ENCODE measurements at regions not wholly inside any gene's neighbourhood (a gene's known extent, or its start where the extent isn't known, plus 50 kb on each side); places are given as distances from the start of the nearest gene placed in this dataset.
"Not testable (repeated sequence)": the region's sequence is repeated elsewhere in the genome, so short reads cannot be mapped to it uniquely, and the experiment has no call there.

DNA sequence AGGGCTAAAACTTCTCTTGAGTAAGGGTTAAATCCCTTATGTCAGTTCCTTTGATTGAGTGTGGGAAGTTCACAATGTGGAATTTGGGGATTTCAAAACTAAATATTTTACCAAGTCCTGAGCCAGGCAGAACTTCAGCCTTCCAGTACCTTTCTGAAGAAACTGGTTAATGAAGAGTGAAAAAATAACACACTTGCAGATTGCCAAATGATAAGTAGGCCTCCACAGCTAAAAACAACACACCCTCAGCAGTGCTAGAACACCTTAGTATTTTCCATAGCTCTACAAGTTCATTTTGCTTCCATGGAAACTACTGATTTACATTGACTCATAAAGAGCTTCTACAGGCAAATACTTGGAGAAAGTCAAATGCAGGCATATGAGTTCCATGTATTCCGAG is 326.8 kb downstream of the ZNF674 start:
- no peak for DNase-seq

GRCh38 chrX:46216406-46216805 is 328.8 kb downstream of the ZNF674 start:
- DNase-seq, result no peak

DNA sequence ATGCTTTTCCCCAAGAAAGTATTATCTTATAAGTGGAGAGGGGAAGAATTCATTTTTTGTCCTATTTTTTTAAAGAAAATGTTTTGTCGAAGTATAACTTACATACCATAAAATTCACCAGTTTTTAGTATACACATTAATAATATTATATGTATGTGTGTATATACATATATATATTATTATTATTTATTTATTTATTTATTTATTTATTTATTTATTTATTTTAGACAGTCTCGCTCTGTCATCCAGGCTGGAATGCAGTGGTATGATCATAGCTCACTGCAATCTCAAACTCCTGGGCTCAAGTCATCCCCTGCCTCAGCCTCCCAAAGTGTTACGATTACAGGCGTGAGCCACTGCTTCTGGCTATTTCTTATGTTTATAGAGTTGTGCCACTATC is 334.1 kb downstream of the ZNF674 start:
- no peak for DNase-seq

DNA sequence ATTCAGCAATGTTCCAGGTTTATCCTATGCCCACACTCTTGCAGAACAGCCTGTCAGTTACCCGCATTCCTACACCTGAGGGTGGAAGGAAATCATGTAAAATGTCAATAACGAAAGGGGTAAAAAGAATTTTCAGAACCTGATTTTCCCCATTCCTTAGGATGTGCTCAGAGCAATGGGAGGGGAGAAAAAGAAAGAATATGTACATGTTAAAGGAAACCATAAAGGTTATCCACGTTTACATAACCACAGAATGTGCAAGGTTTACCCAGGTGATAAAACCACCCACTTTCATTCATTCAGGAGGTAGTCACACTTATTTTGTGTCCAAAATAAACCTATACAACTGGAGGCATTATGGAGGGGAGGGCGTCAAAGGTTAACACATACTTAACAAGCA is 335.5 kb downstream of the ZNF674 start:
- no peak for DNase-seq

DNA sequence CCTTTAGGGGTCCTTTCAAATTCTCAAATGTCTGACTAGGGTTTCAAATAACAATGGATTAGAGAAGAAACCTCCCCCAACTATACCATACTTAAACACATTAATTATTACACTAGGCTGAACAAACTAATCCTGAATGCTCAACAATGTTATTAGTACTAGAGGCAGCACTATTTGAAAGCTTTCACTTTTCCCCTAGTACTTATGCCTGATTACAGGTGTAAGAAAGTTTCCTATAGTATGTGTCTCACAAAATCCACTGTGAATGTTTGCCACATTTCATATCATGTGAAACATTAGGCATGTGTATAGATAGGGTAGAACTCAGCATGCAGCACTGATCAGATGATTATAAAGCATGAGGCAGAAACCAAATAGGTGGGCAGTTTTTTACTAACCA is 336.2 kb downstream of the ZNF674 start:
- DNase-seq, result no peak

DNA sequence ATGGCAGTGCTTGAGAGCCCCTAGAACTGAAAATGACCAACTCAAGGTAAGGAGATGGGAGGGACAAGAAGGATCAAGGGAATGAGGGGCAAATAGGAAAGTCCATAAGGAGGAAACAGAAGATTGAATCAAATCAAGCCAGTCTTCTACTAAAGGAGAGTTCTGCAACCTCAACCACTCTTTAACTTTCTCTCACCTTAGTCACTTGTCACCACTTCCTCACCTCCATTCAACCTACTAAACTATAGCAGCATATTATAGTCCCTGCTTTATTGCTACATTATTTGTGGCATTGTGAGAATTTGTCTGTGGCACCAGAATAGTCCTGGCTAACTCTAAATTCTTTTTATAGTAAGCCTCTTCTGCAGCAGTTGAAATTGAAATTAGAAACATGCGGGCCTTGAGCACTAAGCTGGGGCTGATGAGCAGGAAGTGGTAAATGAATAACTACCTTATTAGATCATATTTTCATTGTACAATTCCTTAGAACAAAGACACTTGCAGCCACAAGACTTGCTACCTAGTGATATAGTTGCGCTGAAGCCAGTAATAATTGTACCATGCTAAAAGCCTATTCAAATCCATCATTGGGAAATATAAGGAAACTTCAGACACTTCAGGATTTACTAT is 336.9 kb downstream of the ZNF674 start:
- no peak for DNase-seq

DNA sequence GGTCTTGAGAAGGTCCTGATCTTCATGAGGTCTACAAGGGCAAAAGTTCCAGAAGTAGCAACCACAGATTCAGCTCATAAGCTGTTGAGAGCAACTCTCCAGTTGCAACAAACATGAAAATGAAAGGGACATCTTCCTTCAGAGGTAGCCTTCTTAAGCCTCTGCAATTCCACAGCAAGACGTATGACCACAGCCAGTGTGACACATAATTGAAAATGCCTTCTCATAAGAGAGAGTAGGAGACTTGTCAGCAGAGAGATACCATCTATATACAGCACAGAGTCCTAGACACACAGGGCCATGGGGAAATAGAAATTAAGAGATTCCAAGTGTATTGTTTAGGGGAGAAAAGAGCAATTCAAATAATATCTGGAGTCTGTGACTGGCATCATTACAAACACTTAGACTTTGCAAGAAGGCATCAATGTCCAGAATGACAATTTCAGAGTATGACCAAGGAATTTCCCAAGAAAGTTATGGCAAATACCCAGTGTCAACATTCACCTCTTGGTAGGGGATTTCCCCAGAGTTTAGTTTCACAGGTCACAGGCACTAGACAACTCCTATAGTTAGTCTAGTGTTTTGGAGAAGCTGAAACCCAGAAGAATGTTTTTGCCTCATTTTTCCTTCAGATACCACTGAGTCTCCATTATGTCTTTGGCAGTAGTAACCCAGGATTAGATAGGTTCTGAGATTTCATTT is 340.3 kb downstream of the ZNF674 start:
- DNase-seq, result no peak

- DNase-seq, result no peak
These were observed 342.3 kb downstream of the ZNF674 start for GRCh38 chrX:46202733-46203514.

- no peak for DNase-seq
These were observed 344.8 kb downstream of the ZNF674 start for GRCh38 chrX:46200413-46200812.

DNA sequence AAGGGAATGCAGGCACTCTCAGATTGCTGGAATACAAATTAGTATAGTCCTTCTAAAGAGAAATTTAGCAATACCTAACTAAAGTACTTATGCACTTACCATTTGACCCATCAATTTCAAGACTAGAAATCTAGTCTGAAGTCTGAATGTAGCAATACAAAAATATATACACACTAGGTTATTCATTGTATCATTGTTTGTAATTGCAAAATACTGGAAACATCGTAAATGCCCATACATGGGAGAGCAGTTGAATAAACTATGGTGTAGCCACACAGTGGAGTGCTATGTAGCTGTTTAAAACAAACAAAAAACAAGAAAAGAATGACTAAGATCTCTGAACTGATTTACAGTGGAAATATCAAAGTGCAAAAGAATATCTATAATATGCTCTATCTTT is 346.4 kb downstream of the ZNF674 start:
- DNase-seq, result no peak

- not testable (repeated sequence) for DNase-seq
These were observed 358.5 kb downstream of the ZNF674 start for GRCh38 chrX:46186811-46187106.

DNA sequence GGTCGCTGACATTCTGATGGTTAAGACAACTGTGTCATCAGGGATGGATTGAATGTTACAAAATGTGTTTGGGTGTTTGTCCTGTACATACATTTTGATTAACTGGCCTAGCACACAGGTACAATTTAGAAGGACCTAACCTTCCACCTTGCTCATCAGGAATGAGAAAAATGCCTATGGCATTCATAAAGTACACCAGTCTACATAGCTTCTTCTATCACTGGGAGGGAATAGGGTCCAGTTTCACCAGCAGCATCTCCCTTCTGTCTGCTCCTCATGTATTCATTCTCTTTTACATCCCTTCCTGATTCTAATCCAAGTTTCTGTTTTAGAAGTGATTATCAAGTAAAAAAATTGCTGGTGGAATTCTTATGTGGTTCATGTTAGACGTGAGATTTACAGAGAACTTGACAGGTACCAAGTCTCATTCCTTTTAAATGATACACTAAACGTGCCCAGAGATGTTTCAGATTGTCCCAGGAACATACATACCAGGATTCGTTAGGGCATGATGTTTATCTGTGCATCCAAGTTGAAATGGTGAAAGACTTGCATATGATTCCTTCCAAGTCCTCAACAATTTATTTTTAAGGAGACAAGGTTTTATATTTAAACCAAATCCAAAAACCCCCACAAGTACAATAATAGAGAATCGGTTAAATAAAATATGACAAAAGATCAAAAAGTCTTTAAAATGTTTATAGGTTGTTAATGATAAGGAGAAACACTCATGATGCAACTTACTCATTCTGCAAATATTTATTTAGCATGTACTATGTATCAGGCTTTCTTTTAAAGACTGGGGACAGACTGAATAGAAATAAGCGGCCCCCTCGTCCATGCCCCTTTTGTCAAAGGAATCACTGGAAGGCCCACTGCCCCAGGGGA is 359.1 kb downstream of the ZNF674 start:
- no peak for DNase-seq

DNA sequence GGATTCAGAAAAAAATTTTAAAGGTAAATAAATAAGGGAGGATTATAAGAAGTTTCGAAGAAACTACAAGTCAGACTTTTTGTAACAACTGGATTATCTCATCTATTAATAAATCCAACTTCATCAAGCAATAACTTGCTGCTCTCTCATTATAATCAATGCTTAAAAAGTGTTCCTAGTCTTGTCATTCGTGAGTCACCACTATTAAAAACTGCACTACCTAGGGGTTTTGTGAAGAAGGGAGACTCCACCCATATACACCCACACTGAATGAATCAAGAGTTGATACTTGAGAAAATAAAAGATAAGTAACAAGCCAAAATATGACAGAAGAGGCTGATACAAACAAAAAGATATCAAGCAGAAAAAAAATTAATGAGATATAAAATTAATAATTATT is 360.5 kb downstream of the ZNF674 start:
- DNase-seq, result no peak

- DNase-seq, result peak; percentile 56
These were observed 364.9 kb downstream of the ZNF674 start for GRCh38 chrX:46180258-46180687.

DNA sequence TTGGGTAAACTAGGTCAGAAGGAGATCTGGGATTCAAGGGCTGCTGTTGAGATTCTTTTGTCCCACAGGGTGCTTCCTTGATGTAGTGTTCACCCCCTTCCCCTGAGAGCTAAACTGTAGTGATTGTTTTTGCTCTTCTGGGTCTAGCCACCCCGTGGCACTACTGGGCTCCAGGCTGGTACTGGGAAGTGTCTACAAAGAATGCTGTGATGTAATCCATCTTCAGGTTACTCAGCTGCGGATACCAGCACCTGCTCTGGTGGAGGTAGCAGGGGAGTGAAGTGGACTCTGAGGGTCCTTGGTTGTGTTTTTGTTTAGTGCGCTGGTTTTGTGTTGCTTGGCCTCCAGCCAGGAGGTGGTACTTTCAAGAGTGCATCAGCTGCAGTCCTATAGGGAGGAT is 365.5 kb downstream of the ZNF674 start:
- DNase-seq, result no peak

DNA sequence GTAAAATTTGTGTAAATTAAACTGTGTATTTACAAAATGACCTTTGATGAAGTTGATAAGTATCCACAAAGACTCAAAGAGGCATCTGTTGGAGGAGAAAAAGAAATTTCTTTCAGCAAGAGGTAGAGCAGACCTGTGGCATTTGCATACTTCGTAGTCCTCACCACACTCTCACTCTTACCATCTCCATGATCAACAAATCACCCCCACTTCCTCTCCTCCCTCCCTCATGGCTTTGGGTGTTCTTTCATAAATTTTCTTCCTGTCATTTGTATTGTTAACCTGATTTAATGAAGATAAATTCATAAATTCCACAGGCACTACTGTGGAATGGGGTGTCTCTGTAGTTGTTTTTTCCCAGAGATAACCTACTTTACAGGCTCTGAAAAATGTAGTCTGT is 366.5 kb downstream of the ZNF674 start:
- peak; percentile 0 for DNase-seq

GRCh38 chrX:46173159-46173558 is 372.1 kb downstream of the ZNF674 start:
- no peak for DNase-seq

- not testable (repeated sequence) for DNase-seq
These were observed 373.8 kb downstream of the ZNF674 start for GRCh38 chrX:46171457-46171856.

GRCh38 chrX:46169808-46170207 is 375.4 kb downstream of the ZNF674 start:
- no peak for DNase-seq

DNA sequence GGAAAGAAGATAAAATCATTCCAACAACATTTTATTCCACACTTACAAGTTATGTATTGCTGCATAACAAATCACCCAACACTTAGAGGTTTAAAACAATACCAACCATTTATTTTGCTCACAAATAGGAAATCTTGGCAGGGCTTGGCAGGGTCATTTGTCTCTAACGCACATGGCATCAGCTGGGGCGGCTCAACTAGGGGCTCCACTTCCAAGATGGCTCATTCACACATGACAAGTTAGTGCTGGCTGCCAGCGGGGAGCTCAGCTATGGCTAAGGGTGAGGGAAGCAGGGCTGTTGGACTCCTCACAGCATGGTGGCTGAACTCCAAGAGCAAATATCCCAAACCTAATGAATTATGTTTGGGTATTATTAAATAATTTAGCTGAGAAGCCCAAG is 377.0 kb downstream of the ZNF674 start:
- no peak for DNase-seq

DNA sequence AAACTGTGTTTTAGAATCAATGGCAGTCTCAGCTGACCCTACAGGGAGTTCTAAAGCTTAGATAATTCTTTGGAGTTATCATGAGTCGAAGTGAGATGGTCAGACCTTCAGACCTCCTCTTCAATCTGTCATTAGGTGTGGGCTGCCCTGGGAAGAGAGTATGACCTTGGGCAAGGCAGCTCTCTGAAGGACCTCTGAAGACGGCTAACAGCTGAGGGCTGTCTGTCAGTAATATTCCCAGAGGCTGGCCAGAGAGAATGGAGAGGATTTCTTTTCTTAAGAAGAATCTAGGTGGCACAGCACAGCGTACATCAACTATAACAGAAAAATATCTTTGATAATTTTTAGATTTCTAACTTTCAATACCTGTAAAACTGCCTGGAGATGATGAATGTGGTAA is 379.4 kb downstream of the ZNF674 start:
- DNase-seq, result no peak

DNA sequence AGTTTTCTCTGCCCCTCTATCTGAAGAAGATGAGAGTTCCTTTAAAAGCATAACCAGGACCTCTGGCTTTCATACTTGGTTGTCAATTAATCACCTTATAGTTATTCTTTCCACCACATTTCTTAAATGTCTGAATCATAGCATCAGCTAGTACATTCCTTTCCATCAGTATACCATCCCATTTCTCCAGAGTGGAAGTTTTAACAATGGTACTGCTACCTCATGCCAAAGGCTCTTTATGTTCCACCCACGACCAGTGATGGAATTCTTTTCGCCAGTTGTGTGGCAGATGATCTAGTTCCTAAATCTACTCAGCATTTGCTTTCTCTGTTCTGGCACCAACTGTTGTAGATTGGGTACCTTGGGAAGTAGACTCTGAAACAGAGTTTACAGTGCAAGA is 379.8 kb downstream of the ZNF674 start:
- DNase-seq, result no peak

- no peak for DNase-seq
These were observed 392.5 kb downstream of the ZNF674 start for GRCh38 chrX:46152756-46153155.
